K562 (cell line): ENCODE measurements at regions not wholly inside any gene's neighbourhood (a gene's known extent, or its start where the extent isn't known, plus 50 kb on each side); places are given as distances from the start of the nearest gene placed in this dataset.

ENCODE experiments used
- ATAC-seq: fragments of 200-7000 bp; cut with Tn5 transposase; 3 replicates; pipeline ENCODE4 v1.9.1; 2020; ENCODE audit warnings: moderate library complexity
- BruUV-seq: library from RNA; stranded (reverse); fragments of 400-500 nt; replicated peaks from 2 replicates; lab custom pipeline; 2021; lab: Mats Ljungman, UMichigan
- CTCF ChIA-PET: fragments of 300-600 bp; formaldehyde crosslinking; extraction: SDS; loops from one replicate; lab custom pipeline; 2021; ENCODE audit warnings: low intra/inter-chr PET ratio; lab: Yijun Ruan, JAX
- POLR2A ChIA-PET: fragments of 300-600, 350-650 bp; sonication (Branson Sonifier 250); formaldehyde crosslinking; extraction: SDS; loops from one replicate; lab custom pipeline; 2021; ENCODE audit warnings: antibody characterized with exemption, inconsistent platforms; lab: Yijun Ruan, JAX
- DNase-seq, 4 experiments: peaks; one replicate each; pipeline versions ENCODE4 v3.0.0 to v3.0.0-alpha.2; 2011 to 2018; ENCODE audit warnings: low spot score in 3 of 4, mixed read lengths in 3 of 4; ENCODE audit errors: extremely low read depth in 1 of 4
- FAIRE-seq: peaks from 2 replicates; lab custom pipeline; 2011; peaks lifted over from hg19 to GRCh38; lab: Jason Lieb, UNC
- H2AFZ ChIP-seq: 2 replicates; pipeline ENCODE4 v1.6.0; 2011; ENCODE audit warnings: low read depth, low read length, control low read depth, inconsistent platforms
- H3K27ac ChIP-seq: fragments of 200-600 bp; 3 replicates; pipeline ENCODE4 v1.8.0; 2011; ENCODE audit warnings: low read depth, mild to moderate bottlenecking, control low read depth, inconsistent platforms, low read length, moderate library complexity, mixed read lengths; ENCODE audit errors: extremely low read depth
- H3K27me3 ChIP-seq, 2 experiments: fragments of 300-600 bp in 1 of 2; 2 replicates in 1 of 2; 3 replicates in 1 of 2; pipeline versions ENCODE4 v1.6.0 to v1.8.0; 2011; ENCODE audit warnings: inconsistent platforms in 2 of 2, low read length in 2 of 2, mild to moderate bottlenecking in 1 of 2, mixed read lengths in 1 of 2, moderate library complexity in 1 of 2; ENCODE audit not compliant: control insufficient read depth in 2 of 2, insufficient read depth in 2 of 2
- H3K36me3 ChIP-seq: fragments of 300-600 bp; 3 replicates; pipeline ENCODE4 v1.8.0; 2011; ENCODE audit warnings: mild to moderate bottlenecking, low read length, inconsistent platforms; ENCODE audit not compliant: control insufficient read depth, insufficient read depth
- H3K4me1 ChIP-seq, 2 experiments: fragments of 200-600 bp in 1 of 2; replicated peaks in 1 of 2; 2 replicates in 1 of 2; 3 replicates in 1 of 2; pipeline versions ENCODE4 v1.5.1 to v1.8.0; 2011; ENCODE audit warnings: inconsistent platforms in 2 of 2, low read length in 2 of 2, mild to moderate bottlenecking in 1 of 2, mixed read lengths in 1 of 2, moderate library complexity in 1 of 2; ENCODE audit not compliant: control insufficient read depth in 2 of 2, insufficient read depth in 2 of 2
- H3K4me2 ChIP-seq: 2 replicates; pipeline ENCODE4 v1.6.1; 2011; ENCODE audit warnings: low read length, control low read depth, inconsistent platforms, mixed read lengths; ENCODE audit not compliant: insufficient read depth
- H3K4me3 ChIP-seq: fragments of 200-600 bp; sonication (generic), shearing (Covaris generic); 2 replicates; pipeline ENCODE4 v1.5.1; 2016; ENCODE audit warnings: control low read depth, inconsistent platforms
- H3K79me2 ChIP-seq: fragments of 200-600 bp; 3 replicates; pipeline ENCODE4 v1.8.0; 2011; ENCODE audit warnings: low read length, inconsistent platforms; ENCODE audit not compliant: control insufficient read depth, insufficient read depth
- H3K9ac ChIP-seq, 2 experiments: 2 replicates each; pipeline versions ENCODE4 v1.6.0 to v1.6.1; 2011; ENCODE audit warnings: low read depth in 2 of 2, low read length in 2 of 2, control low read depth in 1 of 2, inconsistent platforms in 1 of 2, mild to moderate bottlenecking in 1 of 2, mixed read lengths in 1 of 2; ENCODE audit not compliant: insufficient read depth in 1 of 2
- H3K9me1 ChIP-seq: one replicate; pipeline ENCODE4 v1.6.0; 2011; ENCODE audit warnings: inconsistent platforms, mild to moderate bottlenecking, low read length, moderate library complexity; ENCODE audit not compliant: control insufficient read depth, insufficient read depth
- H3K9me3 ChIP-seq: replicated peaks from 2 replicates; pipeline ENCODE4 v1.5.1; 2011; ENCODE audit warnings: low read depth, low read length, inconsistent platforms; ENCODE audit not compliant: control insufficient read depth, insufficient read depth
- H4K20me1 ChIP-seq: replicated peaks from 2 replicates; pipeline ENCODE4 v1.6.1; 2011; ENCODE audit warnings: low read length, inconsistent platforms, mixed read lengths; ENCODE audit not compliant: control insufficient read depth, insufficient read depth
- GABPB2 ChIP-seq: fragments of 250-450 bp; sonication (Bioruptor Pico); conservative IDR thresholded peaks from 2 replicates; pipeline ENCODE4 v1.5.1; 2021; ENCODE audit warnings: mild to moderate bottlenecking
- MTA3 ChIP-seq: fragments of 450-650 bp; formaldehyde crosslinking; IDR thresholded peaks from 2 replicates; pipeline ENCODE4 v1.6.1; 2017; ENCODE audit warnings: mild to moderate bottlenecking, borderline replicate concordance
- POLR3A ChIP-seq: IDR thresholded peaks from 2 replicates; pipeline ENCODE4 v1.6.1; 2011; ENCODE audit warnings: borderline replicate concordance, mild to moderate bottlenecking, moderate library complexity; ENCODE audit not compliant: insufficient read length, insufficient read depth; ENCODE audit errors: extremely low read depth
- SIRT6 ChIP-seq: IDR thresholded peaks from one replicate; pipeline ENCODE4 v1.6.1; 2012; ENCODE audit warnings: low read depth, mild to moderate bottlenecking, control low read depth, inconsistent platforms, low read length, moderate library complexity
- SMARCE1 ChIP-seq: fragments of 450-650 bp; IDR thresholded peaks from 2 replicates; pipeline ENCODE4 v1.7.1; 2016; ENCODE audit warnings: mild to moderate bottlenecking
- WGBS: fragments of 100-300 bp; shearing (Covaris generic); methylation state at CpG from one replicate; pipeline ENCODE4 v1.1.6; 2016; ENCODE audit warnings: low coverage, mixed read lengths; ENCODE audit not compliant: insufficient coverage; ENCODE audit errors: missing lambda C conversion rate; 5-methylcytosine and 5-hydroxymethylcytosine counted together
- in situ Hi-C: fragments of 300-500 bp; cut with MboI; formaldehyde crosslinking; loops from 4 replicates; pipeline ENCODE4 v1.15.0; 2018; ENCODE audit warnings: inconsistent platforms, mixed read lengths
- intact Hi-C: fragments of 100-400 bp; cut with micrococcal nuclease; formaldehyde crosslinking; loops from 2 replicates; pipeline ENCODE4 v1.14.2; 2022
- TF ChIP-seq, protein P1 (sequence below): fragments of 450-650 bp; IDR thresholded peaks from 2 replicates; pipeline ENCODE4 v1.6.1; 2017; ENCODE audit warnings: mild to moderate bottlenecking, moderate library complexity
- TF ChIP-seq, protein P2 (sequence below): fragments of 250-450 bp; sonication (Bioruptor Pico); IDR thresholded peaks from 2 replicates; pipeline ENCODE4 v1.5.0; 2022; ENCODE audit warnings: mild to moderate bottlenecking
- TF ChIP-seq, protein P3 (sequence below): fragments of 450-650 bp; IDR thresholded peaks from one replicate; pipeline ENCODE4 v1.6.1; 2018; ENCODE audit warnings: mild to moderate bottlenecking, moderate library complexity; ENCODE audit not compliant: partially characterized antibody

DNA sequence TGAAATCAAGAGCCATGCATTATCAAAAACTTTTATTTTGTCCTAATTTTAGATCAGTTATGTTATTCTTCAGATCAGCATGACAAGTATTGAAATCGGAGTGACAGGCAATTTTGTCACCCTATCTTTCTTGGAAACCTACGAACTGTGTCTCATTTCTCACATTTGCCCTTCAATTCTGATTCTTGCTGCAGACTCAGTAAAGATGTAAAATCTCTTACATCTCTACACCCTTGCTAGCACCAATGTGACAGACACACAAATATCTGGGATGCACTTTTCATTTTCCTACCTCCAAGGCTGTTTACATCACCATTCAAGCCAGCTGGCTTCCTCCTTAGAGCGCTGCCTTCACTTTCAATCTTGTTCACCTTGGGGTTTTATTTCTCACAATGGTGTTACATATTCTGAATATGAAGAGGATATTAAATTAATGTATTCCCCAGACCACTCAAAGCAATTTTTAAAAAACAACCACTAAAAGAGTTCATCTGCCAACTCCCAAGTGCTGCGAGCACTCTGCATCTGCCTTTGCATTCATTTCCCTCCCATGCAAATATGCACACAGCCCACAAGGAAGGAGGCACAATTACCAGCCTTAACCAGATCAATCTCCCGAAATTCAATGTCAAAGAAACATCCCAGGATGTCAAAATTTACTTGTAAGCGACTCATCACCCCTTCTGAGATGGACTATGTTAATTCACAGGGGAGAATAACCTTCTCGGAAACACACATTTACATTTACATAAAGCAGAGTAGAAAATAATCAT lies 164.3 kb downstream of the ENC1 start (continued):
- TF ChIP-seq, protein P1, sequence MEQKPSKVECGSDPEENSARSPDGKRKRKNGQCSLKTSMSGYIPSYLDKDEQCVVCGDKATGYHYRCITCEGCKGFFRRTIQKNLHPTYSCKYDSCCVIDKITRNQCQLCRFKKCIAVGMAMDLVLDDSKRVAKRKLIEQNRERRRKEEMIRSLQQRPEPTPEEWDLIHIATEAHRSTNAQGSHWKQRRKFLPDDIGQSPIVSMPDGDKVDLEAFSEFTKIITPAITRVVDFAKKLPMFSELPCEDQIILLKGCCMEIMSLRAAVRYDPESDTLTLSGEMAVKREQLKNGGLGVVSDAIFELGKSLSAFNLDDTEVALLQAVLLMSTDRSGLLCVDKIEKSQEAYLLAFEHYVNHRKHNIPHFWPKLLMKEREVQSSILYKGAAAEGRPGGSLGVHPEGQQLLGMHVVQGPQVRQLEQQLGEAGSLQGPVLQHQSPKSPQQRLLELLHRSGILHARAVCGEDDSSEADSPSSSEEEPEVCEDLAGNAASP = no peak
- no peak for TF ChIP-seq MTA3
- TF ChIP-seq, protein P2, sequence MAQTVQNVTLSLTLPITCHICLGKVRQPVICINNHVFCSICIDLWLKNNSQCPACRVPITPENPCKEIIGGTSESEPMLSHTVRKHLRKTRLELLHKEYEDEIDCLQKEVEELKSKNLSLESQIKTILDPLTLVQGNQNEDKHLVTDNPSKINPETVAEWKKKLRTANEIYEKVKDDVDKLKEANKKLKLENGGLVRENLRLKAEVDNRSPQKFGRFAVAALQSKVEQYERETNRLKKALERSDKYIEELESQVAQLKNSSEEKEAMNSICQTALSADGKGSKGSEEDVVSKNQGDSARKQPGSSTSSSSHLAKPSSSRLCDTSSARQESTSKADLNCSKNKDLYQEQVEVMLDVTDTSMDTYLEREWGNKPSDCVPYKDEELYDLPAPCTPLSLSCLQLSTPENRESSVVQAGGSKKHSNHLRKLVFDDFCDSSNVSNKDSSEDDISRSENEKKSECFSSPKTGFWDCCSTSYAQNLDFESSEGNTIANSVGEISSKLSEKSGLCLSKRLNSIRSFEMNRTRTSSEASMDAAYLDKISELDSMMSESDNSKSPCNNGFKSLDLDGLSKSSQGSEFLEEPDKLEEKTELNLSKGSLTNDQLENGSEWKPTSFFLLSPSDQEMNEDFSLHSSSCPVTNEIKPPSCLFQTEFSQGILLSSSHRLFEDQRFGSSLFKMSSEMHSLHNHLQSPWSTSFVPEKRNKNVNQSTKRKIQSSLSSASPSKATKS (CRISPR knock-in tag) = no peak
- TF ChIP-seq POLR3A = no peak
- TF ChIP-seq, all 486 proteins: peak for 0

- ChIA-PET CTCF (no interaction called here), POLR2A (no interaction called here)
- ATAC-seq = no peak
- no peaks in the 10 kb centered on the region for H4K20me1 ChIP-seq
- H3K4me3 ChIP-seq = no peak overlapping the region
- no peaks in the 10 kb centered on the region for H3K4me1 ChIP-seq
- peaks cover 4% of the 10 kb centered on the region in 2 experiments for H3K27me3 ChIP-seq
- no peaks in the 10 kb centered on the region for H3K9me3 ChIP-seq
- TF ChIP-seq SIRT6 = no peak
- TF ChIP-seq, protein P3, sequence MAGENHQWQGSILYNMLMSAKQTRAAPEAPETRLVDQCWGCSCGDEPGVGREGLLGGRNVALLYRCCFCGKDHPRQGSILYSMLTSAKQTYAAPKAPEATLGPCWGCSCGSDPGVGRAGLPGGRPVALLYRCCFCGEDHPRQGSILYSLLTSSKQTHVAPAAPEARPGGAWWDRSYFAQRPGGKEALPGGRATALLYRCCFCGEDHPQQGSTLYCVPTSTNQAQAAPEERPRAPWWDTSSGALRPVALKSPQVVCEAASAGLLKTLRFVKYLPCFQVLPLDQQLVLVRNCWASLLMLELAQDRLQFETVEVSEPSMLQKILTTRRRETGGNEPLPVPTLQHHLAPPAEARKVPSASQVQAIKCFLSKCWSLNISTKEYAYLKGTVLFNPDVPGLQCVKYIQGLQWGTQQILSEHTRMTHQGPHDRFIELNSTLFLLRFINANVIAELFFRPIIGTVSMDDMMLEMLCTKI = no peak
- TF ChIP-seq GABPB2 (CRISPR knock-in tag) = no peak
- no peak for TF ChIP-seq SMARCE1
- WGBS = 3% methylated on average over 2 of the region's 2 CpGs
- H3K9ac ChIP-seq = no peak overlapping the region
- no peaks in the 10 kb centered on the region for H3K9me1 ChIP-seq
- no peak overlapping the region for H3K4me2 ChIP-seq
- no peak for FAIRE-seq
- in situ Hi-C loops = no loop called here
- BruUV-seq = no TSS peak
- no peaks in the 10 kb centered on the region for H3K79me2 ChIP-seq
- intact Hi-C loops = no loop called here
- H2AFZ ChIP-seq = no peak overlapping the region
- no peak overlapping the region for H3K27ac ChIP-seq
- H3K36me3 ChIP-seq = no peaks in the 10 kb centered on the region
- DNase-seq = no peak
Observed at GRCh38 chr5:74471875-74472274, 168.7 kb downstream of the ENC1 start.
